K562 (cell line): ENCODE measurements at regions not wholly inside any gene's neighbourhood (a gene's known extent, or its start where the extent isn't known, plus 50 kb on each side); places are given as distances from the start of the nearest gene placed in this dataset.

Experiments used
- ATAC-seq: fragments of 200-7000 bp; cut with Tn5 transposase; 3 replicates; pipeline ENCODE4 v1.9.1; 2020; ENCODE audit warnings: moderate library complexity
- BruUV-seq: library from RNA; stranded (reverse); fragments of 400-500 nt; replicated peaks from 2 replicates; lab custom pipeline; 2021; lab: Mats Ljungman, UMichigan
- CTCF ChIA-PET: fragments of 300-600 bp; formaldehyde crosslinking; extraction: SDS; loops from one replicate; lab custom pipeline; 2021; ENCODE audit warnings: low intra/inter-chr PET ratio; lab: Yijun Ruan, JAX
- POLR2A ChIA-PET: fragments of 300-600, 350-650 bp; sonication (Branson Sonifier 250); formaldehyde crosslinking; extraction: SDS; loops from one replicate; lab custom pipeline; 2021; ENCODE audit warnings: antibody characterized with exemption, inconsistent platforms; lab: Yijun Ruan, JAX
- DNase-seq, 4 experiments: peaks; one replicate each; pipeline versions ENCODE4 v3.0.0 to v3.0.0-alpha.2; 2011 to 2018; ENCODE audit warnings: low spot score in 3 of 4, mixed read lengths in 3 of 4; ENCODE audit errors: extremely low read depth in 1 of 4
- FAIRE-seq: peaks from 2 replicates; lab custom pipeline; 2011; peaks lifted over from hg19 to GRCh38; lab: Jason Lieb, UNC
- H2AFZ ChIP-seq: 2 replicates; pipeline ENCODE4 v1.6.0; 2011; ENCODE audit warnings: low read depth, low read length, control low read depth, inconsistent platforms
- H3K27ac ChIP-seq: fragments of 200-600 bp; 3 replicates; pipeline ENCODE4 v1.8.0; 2011; ENCODE audit warnings: low read depth, mild to moderate bottlenecking, control low read depth, inconsistent platforms, low read length, moderate library complexity, mixed read lengths; ENCODE audit errors: extremely low read depth
- H3K27me3 ChIP-seq, 2 experiments: fragments of 300-600 bp in 1 of 2; 2 replicates in 1 of 2; 3 replicates in 1 of 2; pipeline versions ENCODE4 v1.6.0 to v1.8.0; 2011; ENCODE audit warnings: inconsistent platforms in 2 of 2, low read length in 2 of 2, mild to moderate bottlenecking in 1 of 2, mixed read lengths in 1 of 2, moderate library complexity in 1 of 2; ENCODE audit not compliant: control insufficient read depth in 2 of 2, insufficient read depth in 2 of 2
- H3K36me3 ChIP-seq: fragments of 300-600 bp; 3 replicates; pipeline ENCODE4 v1.8.0; 2011; ENCODE audit warnings: mild to moderate bottlenecking, low read length, inconsistent platforms; ENCODE audit not compliant: control insufficient read depth, insufficient read depth
- H3K4me1 ChIP-seq, 2 experiments: fragments of 200-600 bp in 1 of 2; replicated peaks in 1 of 2; 2 replicates in 1 of 2; 3 replicates in 1 of 2; pipeline versions ENCODE4 v1.5.1 to v1.8.0; 2011; ENCODE audit warnings: inconsistent platforms in 2 of 2, low read length in 2 of 2, mild to moderate bottlenecking in 1 of 2, mixed read lengths in 1 of 2, moderate library complexity in 1 of 2; ENCODE audit not compliant: control insufficient read depth in 2 of 2, insufficient read depth in 2 of 2
- H3K4me2 ChIP-seq: 2 replicates; pipeline ENCODE4 v1.6.1; 2011; ENCODE audit warnings: low read length, control low read depth, inconsistent platforms, mixed read lengths; ENCODE audit not compliant: insufficient read depth
- H3K4me3 ChIP-seq: fragments of 200-600 bp; sonication (generic), shearing (Covaris generic); 2 replicates; pipeline ENCODE4 v1.5.1; 2016; ENCODE audit warnings: control low read depth, inconsistent platforms
- H3K79me2 ChIP-seq: fragments of 200-600 bp; 3 replicates; pipeline ENCODE4 v1.8.0; 2011; ENCODE audit warnings: low read length, inconsistent platforms; ENCODE audit not compliant: control insufficient read depth, insufficient read depth
- H3K9ac ChIP-seq, 2 experiments: 2 replicates each; pipeline versions ENCODE4 v1.6.0 to v1.6.1; 2011; ENCODE audit warnings: low read depth in 2 of 2, low read length in 2 of 2, control low read depth in 1 of 2, inconsistent platforms in 1 of 2, mild to moderate bottlenecking in 1 of 2, mixed read lengths in 1 of 2; ENCODE audit not compliant: insufficient read depth in 1 of 2
- H3K9me1 ChIP-seq: one replicate; pipeline ENCODE4 v1.6.0; 2011; ENCODE audit warnings: inconsistent platforms, mild to moderate bottlenecking, low read length, moderate library complexity; ENCODE audit not compliant: control insufficient read depth, insufficient read depth
- H3K9me3 ChIP-seq: replicated peaks from 2 replicates; pipeline ENCODE4 v1.5.1; 2011; ENCODE audit warnings: low read depth, low read length, inconsistent platforms; ENCODE audit not compliant: control insufficient read depth, insufficient read depth
- H4K20me1 ChIP-seq: replicated peaks from 2 replicates; pipeline ENCODE4 v1.6.1; 2011; ENCODE audit warnings: low read length, inconsistent platforms, mixed read lengths; ENCODE audit not compliant: control insufficient read depth, insufficient read depth
- CBFB ChIP-seq: sonication (generic); formaldehyde crosslinking; IDR thresholded peaks from 2 replicates; pipeline ENCODE4 v1.4.0; 2020; ENCODE audit warnings: mild to moderate bottlenecking, missing genetic modification reagents
- CTBP1 ChIP-seq: fragments of 450-650 bp; IDR thresholded peaks from 2 replicates; pipeline ENCODE4 v1.6.1; 2016; ENCODE audit warnings: borderline replicate concordance
- ELF2 ChIP-seq: fragments of 250-450 bp; sonication (Bioruptor Pico); IDR thresholded peaks from 2 replicates; pipeline ENCODE4 v1.5.0; 2021; ENCODE audit warnings: mild to moderate bottlenecking
- JUND ChIP-seq, 2 experiments: IDR thresholded peaks; 2 replicates in 1 of 2; 3 replicates in 1 of 2; pipeline ENCODE4 v1.6.1; 2011; ENCODE audit warnings: borderline replicate concordance in 2 of 2, low read depth in 2 of 2, low read length in 2 of 2, improper control_type of control experiment in 1 of 2, missing biosample characterization in 1 of 2, missing genetic modification characterization in 1 of 2, missing genetic modification reagents in 1 of 2
- LCOR ChIP-seq: sonication (generic); formaldehyde crosslinking; IDR thresholded peaks from 2 replicates; pipeline ENCODE4 v1.8.0; 2022; ENCODE audit warnings: mild to moderate bottlenecking, missing genetic modification reagents
- MEIS2 ChIP-seq: fragments of 450-650 bp; IDR thresholded peaks from 2 replicates; pipeline ENCODE4 v1.6.1; 2014; ENCODE audit warnings: mild to moderate bottlenecking; ENCODE audit not compliant: partially characterized antibody
- NR2C1 ChIP-seq, 2 experiments: fragments of 450-650 bp; IDR thresholded peaks; 2 replicates each; pipeline ENCODE4 v1.6.1; 2017; ENCODE audit warnings: mild to moderate bottlenecking in 2 of 2, antibody characterized with exemption in 1 of 2, inconsistent platforms in 1 of 2, missing compliant biosample characterization in 1 of 2, missing genetic modification characterization in 1 of 2
- TAF1 ChIP-seq: IDR thresholded peaks from 2 replicates; pipeline ENCODE4 v1.6.1; 2011; ENCODE audit warnings: mild to moderate bottlenecking, low read length, moderate library complexity; ENCODE audit not compliant: insufficient read depth, control insufficient read depth, severe bottlenecking; ENCODE audit errors: extremely low read depth
- TARDBP ChIP-seq: fragments of 450-650 bp; IDR thresholded peaks from 2 replicates; pipeline ENCODE4 v1.6.1; 2016
- ZBTB17 ChIP-seq: fragments of 450-650 bp; formaldehyde crosslinking; IDR thresholded peaks from 2 replicates; pipeline ENCODE4 v1.4.0; 2020; ENCODE audit warnings: mild to moderate bottlenecking
- ZNF324 ChIP-seq: fragments of 250-450 bp; sonication (Bioruptor Pico); IDR thresholded peaks from 2 replicates; pipeline ENCODE4 v1.4.0; 2020; ENCODE audit warnings: mild to moderate bottlenecking
- ZNF785 ChIP-seq: fragments of 250-450 bp; sonication (Bioruptor Pico); IDR thresholded peaks from 2 replicates; pipeline ENCODE4 v1.4.0; 2020; ENCODE audit warnings: mild to moderate bottlenecking
- WGBS: fragments of 100-300 bp; shearing (Covaris generic); methylation state at CpG from one replicate; pipeline ENCODE4 v1.1.6; 2016; ENCODE audit warnings: low coverage, mixed read lengths; ENCODE audit not compliant: insufficient coverage; ENCODE audit errors: missing lambda C conversion rate; 5-methylcytosine and 5-hydroxymethylcytosine counted together
- in situ Hi-C: fragments of 300-500 bp; cut with MboI; formaldehyde crosslinking; loops from 4 replicates; pipeline ENCODE4 v1.15.0; 2018; ENCODE audit warnings: inconsistent platforms, mixed read lengths
- intact Hi-C: fragments of 100-400 bp; cut with micrococcal nuclease; formaldehyde crosslinking; loops from 2 replicates; pipeline ENCODE4 v1.14.2; 2022
- TF ChIP-seq, protein P1 (sequence below), 2 experiments: fragments of 250-450 bp in 1 of 2; fragments of 450-650 bp in 1 of 2; sonication (Bioruptor Pico) in 1 of 2; IDR thresholded peaks; 2 replicates each; pipeline versions ENCODE4 v1.6.1 to v1.8.0; 2016 to 2021; ENCODE audit warnings: mild to moderate bottlenecking in 2 of 2, moderate library complexity in 2 of 2, missing compliant biosample characterization in 1 of 2, missing genetic modification characterization in 1 of 2
- TF ChIP-seq, protein P2 (sequence below): IDR thresholded peaks from 3 replicates; pipeline ENCODE4 v1.6.1; 2011; ENCODE audit warnings: borderline replicate concordance, mild to moderate bottlenecking; ENCODE audit not compliant: insufficient read length, insufficient read depth
- TF ChIP-seq, protein P3 (sequence below): sonication (generic); formaldehyde crosslinking; IDR thresholded peaks from 2 replicates; pipeline ENCODE4 v1.8.1; 2023; ENCODE audit warnings: mild to moderate bottlenecking, missing genetic modification reagents
- TF ChIP-seq, protein P4 (sequence below): fragments of 250-450 bp; sonication (Bioruptor Pico); IDR thresholded peaks from 2 replicates; pipeline ENCODE4 v1.4.0; 2020; ENCODE audit warnings: mild to moderate bottlenecking

DNA sequence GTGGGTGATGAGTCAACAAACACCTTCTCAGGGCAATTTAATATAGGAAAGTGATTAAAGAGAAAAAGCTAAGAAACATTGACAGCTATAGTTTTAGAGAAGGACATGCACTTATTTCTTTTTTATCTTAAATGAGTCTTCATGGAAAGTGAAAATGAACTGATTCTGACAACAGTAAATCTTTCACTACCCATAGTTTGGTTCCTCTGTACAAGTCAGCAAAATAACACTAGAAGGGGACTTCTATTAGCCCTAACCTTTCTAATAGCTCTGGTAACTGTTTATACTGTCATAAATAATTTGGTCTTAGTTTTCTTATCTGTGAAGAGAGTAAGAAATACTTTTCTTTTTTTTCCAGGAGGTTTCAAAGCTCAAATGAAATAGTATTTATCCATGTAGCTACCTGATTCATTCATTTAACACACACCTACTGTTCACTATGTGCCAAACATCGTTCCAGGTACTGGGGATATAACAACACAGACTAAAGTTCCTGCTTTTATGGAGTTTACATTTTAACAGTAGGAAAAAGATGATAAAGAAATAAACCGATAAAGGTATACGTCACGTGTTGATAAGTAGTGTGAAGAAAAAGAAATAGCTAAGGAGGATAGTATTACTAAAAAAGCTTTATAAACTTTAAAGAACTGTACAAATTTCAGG is 148.2 kb downstream of the PCSK1 start (continued):
- no peak for TF ChIP-seq ZNF324 (CRISPR knock-in tag)
- TF ChIP-seq ZBTB17 (CRISPR knock-in tag): no peak
- TF ChIP-seq ELF2 (CRISPR knock-in tag): no peak
- TF ChIP-seq, protein P1, sequence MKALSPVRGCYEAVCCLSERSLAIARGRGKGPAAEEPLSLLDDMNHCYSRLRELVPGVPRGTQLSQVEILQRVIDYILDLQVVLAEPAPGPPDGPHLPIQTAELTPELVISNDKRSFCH (CRISPR knock-in tag; IDR thresholded peaks at IDR 0.05): no peak
- TF ChIP-seq, protein P1 (tag; IDR thresholded peaks at IDR 0.05): no peak
- TF ChIP-seq, protein P2, sequence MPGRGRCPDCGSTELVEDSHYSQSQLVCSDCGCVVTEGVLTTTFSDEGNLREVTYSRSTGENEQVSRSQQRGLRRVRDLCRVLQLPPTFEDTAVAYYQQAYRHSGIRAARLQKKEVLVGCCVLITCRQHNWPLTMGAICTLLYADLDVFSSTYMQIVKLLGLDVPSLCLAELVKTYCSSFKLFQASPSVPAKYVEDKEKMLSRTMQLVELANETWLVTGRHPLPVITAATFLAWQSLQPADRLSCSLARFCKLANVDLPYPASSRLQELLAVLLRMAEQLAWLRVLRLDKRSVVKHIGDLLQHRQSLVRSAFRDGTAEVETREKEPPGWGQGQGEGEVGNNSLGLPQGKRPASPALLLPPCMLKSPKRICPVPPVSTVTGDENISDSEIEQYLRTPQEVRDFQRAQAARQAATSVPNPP: no peak

DNA sequence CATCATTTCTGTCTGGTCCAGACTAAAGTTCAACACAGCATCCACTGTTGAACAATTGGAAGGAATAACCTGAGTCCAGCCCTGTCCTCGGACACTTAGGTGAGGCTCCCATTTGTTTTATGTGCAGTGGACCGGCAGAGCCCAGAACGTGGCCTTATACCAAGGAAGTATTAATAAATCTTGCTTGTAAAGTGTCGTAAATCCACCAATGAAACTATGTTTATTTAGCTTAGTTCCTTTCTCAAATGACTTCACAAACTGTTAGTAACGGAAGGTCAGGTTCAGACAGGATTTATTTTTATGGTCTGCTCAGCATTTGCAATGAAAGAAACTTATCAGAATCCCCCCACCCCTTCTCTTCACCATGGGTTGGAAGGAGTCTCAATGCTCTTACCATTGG is 149.5 kb downstream of the PCSK1 start:
- CTCF ChIA-PET: no interaction called here
- no peak for TF ChIP-seq JUND (IDR thresholded peaks at IDR 0.05; ENCODE audit: borderline replicate concordance, low read depth, low read length)
- no peak for TF ChIP-seq JUND (tag; IDR thresholded peaks at IDR 0.05; ENCODE audit: borderline replicate concordance, low read depth, low read length)
- TF ChIP-seq CTBP1: no peak
- TF ChIP-seq NR2C1 (IDR thresholded peaks at IDR 0.05): no peak
- TF ChIP-seq NR2C1 (tag; IDR thresholded peaks at IDR 0.05): no peak
- TF ChIP-seq, protein P3, sequence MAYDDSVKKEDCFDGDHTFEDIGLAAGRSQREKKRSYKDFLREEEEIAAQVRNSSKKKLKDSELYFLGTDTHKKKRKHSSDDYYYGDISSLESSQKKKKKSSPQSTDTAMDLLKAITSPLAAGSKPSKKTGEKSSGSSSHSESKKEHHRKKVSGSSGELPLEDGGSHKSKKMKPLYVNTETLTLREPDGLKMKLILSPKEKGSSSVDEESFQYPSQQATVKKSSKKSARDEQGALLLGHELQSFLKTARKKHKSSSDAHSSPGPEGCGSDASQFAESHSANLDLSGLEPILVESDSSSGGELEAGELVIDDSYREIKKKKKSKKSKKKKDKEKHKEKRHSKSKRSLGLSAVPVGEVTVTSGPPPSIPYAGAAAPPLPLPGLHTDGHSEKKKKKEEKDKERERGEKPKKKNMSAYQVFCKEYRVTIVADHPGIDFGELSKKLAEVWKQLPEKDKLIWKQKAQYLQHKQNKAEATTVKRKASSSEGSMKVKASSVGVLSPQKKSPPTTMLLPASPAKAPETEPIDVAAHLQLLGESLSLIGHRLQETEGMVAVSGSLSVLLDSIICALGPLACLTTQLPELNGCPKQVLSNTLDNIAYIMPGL (CRISPR knock-in tag): no peak
- TF ChIP-seq MEIS2: no peak
- TF ChIP-seq TAF1: no peak
- TF ChIP-seq ZNF785: no peak
- TF ChIP-seq LCOR (CRISPR knock-in tag): no peak
- no peak for TF ChIP-seq TARDBP
- TF ChIP-seq CBFB (CRISPR knock-in tag): no peak
- TF ChIP-seq, protein P4, sequence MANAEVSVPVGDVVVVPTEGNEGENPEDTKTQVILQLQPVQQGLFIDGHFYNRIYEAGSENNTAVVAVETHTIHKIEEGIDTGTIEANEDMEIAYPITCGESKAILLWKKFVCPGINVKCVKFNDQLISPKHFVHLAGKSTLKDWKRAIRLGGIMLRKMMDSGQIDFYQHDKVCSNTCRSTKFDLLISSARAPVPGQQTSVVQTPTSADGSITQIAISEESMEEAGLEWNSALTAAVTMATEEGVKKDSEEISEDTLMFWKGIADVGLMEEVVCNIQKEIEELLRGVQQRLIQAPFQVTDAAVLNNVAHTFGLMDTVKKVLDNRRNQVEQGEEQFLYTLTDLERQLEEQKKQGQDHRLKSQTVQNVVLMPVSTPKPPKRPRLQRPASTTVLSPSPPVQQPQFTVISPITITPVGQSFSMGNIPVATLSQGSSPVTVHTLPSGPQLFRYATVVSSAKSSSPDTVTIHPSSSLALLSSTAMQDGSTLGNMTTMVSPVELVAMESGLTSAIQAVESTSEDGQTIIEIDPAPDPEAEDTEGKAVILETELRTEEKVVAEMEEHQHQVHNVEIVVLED: no peak

More for the DNA sequence above, 149.5 kb downstream of the PCSK1 start:
- H4K20me1 ChIP-seq: no peaks in the 10 kb centered on the region
- H3K4me3 ChIP-seq: no peak overlapping the region
- H2AFZ ChIP-seq: no peak overlapping the region
- no peaks in the 10 kb centered on the region for H3K79me2 ChIP-seq
- in situ Hi-C loops: no loop called here
- no peaks in the 10 kb centered on the region for H3K36me3 ChIP-seq
- H3K9me3 ChIP-seq: no peaks in the 10 kb centered on the region
- peaks cover 0 to 3% of the 10 kb centered on the region in 2 experiments; a peak in 1 of 5 replicates for H3K27me3 ChIP-seq
- POLR2A ChIA-PET: no interaction called here
- H3K9ac ChIP-seq: no peak overlapping the region
- 5% methylated on average over 5 of the region's 5 CpGs for WGBS
- no peak overlapping the region for H3K27ac ChIP-seq
- DNase-seq: no peak
- no peaks in the 10 kb centered on the region for H3K9me1 ChIP-seq
- BruUV-seq: no TSS peak
- FAIRE-seq: no peak
- H3K4me2 ChIP-seq: no peak overlapping the region
- intact Hi-C loops: no loop called here
- no peaks in the 10 kb centered on the region for H3K4me1 ChIP-seq
- no peak for ATAC-seq
